ENCODE measurements at regions not wholly inside any gene's neighbourhood (a gene's known extent, or its start where the extent isn't known, plus 50 kb on each side); places are given as distances from the start of the nearest gene placed in this dataset.
"Not testable (repeated sequence)": the region's sequence is repeated elsewhere in the genome, so short reads cannot be mapped to it uniquely, and the experiment has no call there.

- TF ChIP-seq CTCF (conservative IDR thresholded peaks at IDR 0.05; ENCODE audit: low read depth in 2 of 2); POLR2AphosphoS5 (IDR thresholded peaks at IDR 0.05; ENCODE audit: low read depth); EZH2 (IDR thresholded peaks at IDR 0.05; ENCODE audit: low read depth, unreplicated experiment); JUNB (IDR thresholded peaks at IDR 0.05; ENCODE audit: unreplicated experiment); STAT1 (IDR thresholded peaks at IDR 0.05; ENCODE audit: unreplicated experiment); CREB1 (CRISPR knock-in tag; IDR thresholded peaks at IDR 0.05; ENCODE audit: low read depth); REST (IDR thresholded peaks at IDR 0.05; ENCODE audit: unreplicated experiment); EZH2phosphoT487 (IDR thresholded peaks at IDR 0.05; ENCODE audit: unreplicated experiment): not testable (repeated sequence)
- TF ChIP-seq, protein P1, sequence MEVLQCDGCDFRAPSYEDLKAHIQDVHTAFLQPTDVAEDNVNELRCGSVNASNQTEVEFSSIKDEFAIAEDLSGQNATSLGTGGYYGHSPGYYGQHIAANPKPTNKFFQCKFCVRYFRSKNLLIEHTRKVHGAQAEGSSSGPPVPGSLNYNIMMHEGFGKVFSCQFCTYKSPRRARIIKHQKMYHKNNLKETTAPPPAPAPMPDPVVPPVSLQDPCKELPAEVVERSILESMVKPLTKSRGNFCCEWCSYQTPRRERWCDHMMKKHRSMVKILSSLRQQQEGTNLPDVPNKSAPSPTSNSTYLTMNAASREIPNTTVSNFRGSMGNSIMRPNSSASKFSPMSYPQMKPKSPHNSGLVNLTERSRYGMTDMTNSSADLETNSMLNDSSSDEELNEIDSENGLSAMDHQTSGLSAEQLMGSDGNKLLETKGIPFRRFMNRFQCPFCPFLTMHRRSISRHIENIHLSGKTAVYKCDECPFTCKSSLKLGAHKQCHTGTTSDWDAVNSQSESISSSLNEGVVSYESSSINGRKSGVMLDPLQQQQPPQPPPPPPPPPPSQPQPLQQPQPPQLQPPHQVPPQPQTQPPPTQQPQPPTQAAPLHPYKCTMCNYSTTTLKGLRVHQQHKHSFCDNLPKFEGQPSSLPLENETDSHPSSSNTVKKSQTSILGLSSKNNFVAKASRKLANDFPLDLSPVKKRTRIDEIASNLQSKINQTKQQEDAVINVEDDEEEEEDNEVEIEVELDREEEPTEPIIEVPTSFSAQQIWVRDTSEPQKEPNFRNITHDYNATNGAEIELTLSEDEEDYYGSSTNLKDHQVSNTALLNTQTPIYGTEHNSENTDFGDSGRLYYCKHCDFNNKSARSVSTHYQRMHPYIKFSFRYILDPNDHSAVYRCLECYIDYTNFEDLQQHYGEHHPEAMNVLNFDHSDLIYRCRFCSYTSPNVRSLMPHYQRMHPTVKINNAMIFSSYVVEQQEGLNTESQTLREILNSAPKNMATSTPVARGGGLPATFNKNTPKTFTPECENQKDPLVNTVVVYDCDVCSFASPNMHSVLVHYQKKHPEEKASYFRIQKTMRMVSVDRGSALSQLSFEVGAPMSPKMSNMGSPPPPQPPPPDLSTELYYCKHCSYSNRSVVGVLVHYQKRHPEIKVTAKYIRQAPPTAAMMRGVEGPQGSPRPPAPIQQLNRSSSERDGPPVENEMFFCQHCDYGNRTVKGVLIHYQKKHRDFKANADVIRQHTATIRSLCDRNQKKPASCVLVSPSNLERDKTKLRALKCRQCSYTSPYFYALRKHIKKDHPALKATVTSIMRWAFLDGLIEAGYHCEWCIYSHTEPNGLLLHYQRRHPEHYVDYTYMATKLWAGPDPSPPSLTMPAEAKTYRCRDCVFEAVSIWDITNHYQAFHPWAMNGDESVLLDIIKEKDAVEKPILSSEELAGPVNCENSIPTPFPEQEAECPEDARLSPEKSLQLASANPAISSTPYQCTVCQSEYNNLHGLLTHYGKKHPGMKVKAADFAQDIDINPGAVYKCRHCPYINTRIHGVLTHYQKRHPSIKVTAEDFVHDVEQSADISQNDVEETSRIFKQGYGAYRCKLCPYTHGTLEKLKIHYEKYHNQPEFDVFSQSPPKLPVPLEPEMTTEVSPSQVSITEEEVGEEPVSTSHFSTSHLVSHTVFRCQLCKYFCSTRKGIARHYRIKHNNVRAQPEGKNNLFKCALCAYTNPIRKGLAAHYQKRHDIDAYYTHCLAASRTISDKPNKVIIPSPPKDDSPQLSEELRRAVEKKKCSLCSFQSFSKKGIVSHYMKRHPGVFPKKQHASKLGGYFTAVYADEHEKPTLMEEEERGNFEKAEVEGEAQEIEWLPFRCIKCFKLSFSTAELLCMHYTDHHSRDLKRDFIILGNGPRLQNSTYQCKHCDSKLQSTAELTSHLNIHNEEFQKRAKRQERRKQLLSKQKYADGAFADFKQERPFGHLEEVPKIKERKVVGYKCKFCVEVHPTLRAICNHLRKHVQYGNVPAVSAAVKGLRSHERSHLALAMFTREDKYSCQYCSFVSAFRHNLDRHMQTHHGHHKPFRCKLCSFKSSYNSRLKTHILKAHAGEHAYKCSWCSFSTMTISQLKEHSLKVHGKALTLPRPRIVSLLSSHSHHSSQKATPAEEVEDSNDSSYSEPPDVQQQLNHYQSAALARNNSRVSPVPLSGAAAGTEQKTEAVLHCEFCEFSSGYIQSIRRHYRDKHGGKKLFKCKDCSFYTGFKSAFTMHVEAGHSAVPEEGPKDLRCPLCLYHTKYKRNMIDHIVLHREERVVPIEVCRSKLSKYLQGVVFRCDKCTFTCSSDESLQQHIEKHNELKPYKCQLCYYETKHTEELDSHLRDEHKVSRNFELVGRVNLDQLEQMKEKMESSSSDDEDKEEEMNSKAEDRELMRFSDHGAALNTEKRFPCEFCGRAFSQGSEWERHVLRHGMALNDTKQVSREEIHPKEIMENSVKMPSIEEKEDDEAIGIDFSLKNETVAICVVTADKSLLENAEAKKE (CRISPR knock-in tag; IDR thresholded peaks at IDR 0.05), result not testable (repeated sequence)
Observed at GRCh38 chrY:7588176-7588575, 676.6 kb upstream of the AMELY start.

All from GM23338 (cell line).